BE2C (cell line): ENCODE measurements at regions not wholly inside any gene's neighbourhood (a gene's known extent, or its start where the extent isn't known, plus 50 kb on each side); places are given as distances from the start of the nearest gene placed in this dataset.

Experiments
- DNase-seq: peaks from one replicate; pipeline ENCODE4 v3.0.0-alpha.2; 2020
- H3K27me3 ChIP-seq: fragments of 250-450 bp; sonication (Bioruptor Pico); 2 replicates; pipeline ENCODE4 v1.5.1; 2020; ENCODE audit warnings: mild to moderate bottlenecking
- H3K36me3 ChIP-seq: fragments of 250-450 bp; sonication (Bioruptor Pico); 2 replicates; pipeline ENCODE4 v1.5.1; 2020; ENCODE audit warnings: mild to moderate bottlenecking
- H3K4me1 ChIP-seq: fragments of 250-450 bp; sonication (Bioruptor Pico); 2 replicates; pipeline ENCODE4 v1.5.1; 2020
- H3K4me3 ChIP-seq: 2 replicates; pipeline ENCODE4 v1.5.1; 2011; ENCODE audit warnings: low read depth, low read length
- H3K9me3 ChIP-seq: fragments of 250-450 bp; sonication (Bioruptor Pico); 2 replicates; pipeline ENCODE4 v1.5.1; 2020
- CTCF ChIP-seq: IDR thresholded peaks from 2 replicates; pipeline ENCODE4 v1.5.1; 2012; ENCODE audit warnings: mild to moderate bottlenecking, low read depth, low read length

DNA sequence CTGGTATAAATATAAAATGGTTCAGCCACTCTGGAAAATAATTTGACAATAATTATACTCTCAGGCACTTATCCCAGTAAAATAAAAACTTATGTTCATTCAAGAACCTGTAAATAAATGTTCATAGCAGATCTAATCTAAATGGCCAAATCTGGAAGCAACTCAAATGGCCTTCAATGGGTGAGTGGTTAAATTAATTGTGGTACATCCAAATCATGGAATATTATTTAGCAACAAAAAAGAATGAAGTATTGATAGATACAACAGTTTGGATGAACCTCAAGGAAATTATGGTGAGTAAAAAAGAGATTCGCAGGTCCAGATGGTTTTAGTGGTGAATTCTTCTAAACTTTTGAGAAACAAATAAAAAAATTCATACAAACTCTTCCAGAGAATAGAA, 287.0 kb upstream of the ZC3H12C start:
- no peaks in the 10 kb centered on the region for H3K27me3 ChIP-seq

DNA sequence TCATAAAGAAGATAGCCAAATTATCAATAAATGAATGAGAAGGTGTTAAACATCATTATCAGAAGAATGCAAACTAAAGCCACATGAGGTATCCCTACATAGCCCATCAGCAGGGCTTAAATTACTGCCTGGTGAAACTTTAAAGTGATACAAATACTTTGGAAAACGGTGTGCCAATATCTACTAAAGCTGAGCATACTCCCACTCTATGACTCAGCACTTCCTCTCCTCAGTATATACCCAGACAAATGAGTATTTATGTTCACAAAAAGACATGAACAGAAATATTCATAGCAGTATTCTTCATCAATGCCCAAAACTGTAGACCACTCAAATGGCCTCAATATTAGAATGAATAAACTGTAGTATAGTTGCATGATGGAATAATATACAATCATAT, 284.6 kb upstream of the ZC3H12C start:
- DNase-seq, result no peak
- Histone ChIP-seq H3K36me3 (no peaks in the 10 kb centered on the region), H3K9me3 (no peaks in the 10 kb centered on the region), H3K4me3 (no peak overlapping the region), H3K4me1 (no peaks in the 10 kb centered on the region), H3K27me3 (no peaks in the 10 kb centered on the region)
- no peak for TF ChIP-seq CTCF

More for the DNA sequence above, 287.0 kb upstream of the ZC3H12C start:
- DNase-seq, result no peak
- TF ChIP-seq CTCF, result no peak
- no peaks in the 10 kb centered on the region for H3K36me3 ChIP-seq
- no peaks in the 10 kb centered on the region for H3K9me3 ChIP-seq
- no peak overlapping the region for H3K4me3 ChIP-seq
- H3K4me1 ChIP-seq, result no peaks in the 10 kb centered on the region

DNA sequence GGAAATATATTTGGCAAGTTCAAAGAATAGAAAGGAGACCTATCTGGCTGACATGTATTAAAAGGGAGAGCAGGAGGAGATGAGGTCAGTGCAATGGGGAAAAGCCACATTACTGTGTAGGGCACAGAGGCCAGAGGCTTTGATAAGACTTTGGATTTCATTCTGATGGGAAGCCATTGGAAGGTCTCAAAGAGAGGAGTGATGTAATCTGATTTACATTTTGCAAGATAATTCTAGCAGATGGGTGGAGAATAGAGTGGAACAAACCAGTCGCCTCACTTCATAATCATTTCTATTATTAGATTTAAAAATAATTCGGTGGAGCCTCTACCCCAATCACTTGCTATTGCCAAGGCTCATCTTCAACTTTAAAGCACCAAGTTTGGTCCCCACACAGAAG, 278.4 kb upstream of the ZC3H12C start:
- Histone ChIP-seq H3K9me3 (no peaks in the 10 kb centered on the region), H3K36me3 (no peaks in the 10 kb centered on the region), H3K4me1 (no peaks in the 10 kb centered on the region), H3K4me3 (no peak overlapping the region), H3K27me3 (no peaks in the 10 kb centered on the region)
- no peak for TF ChIP-seq CTCF
- DNase-seq, result no peak

- H3K9me3 ChIP-seq, result no peaks in the 10 kb centered on the region
- H3K27me3 ChIP-seq, result no peaks in the 10 kb centered on the region
- no peak overlapping the region for H3K4me3 ChIP-seq
- H3K36me3 ChIP-seq, result no peaks in the 10 kb centered on the region
- no peaks in the 10 kb centered on the region for H3K4me1 ChIP-seq
- TF ChIP-seq CTCF, result no peak
- no peak for DNase-seq
These were observed 277.6 kb upstream of the ZC3H12C start for GRCh38 chr11:109815500-109816150.

GRCh38 chr11:109818290-109818689, 274.9 kb upstream of the ZC3H12C start:
- no peak overlapping the region for H3K4me3 ChIP-seq
- no peak for TF ChIP-seq CTCF
- no peaks in the 10 kb centered on the region for H3K36me3 ChIP-seq
- no peaks in the 10 kb centered on the region for H3K4me1 ChIP-seq
- peaks cover 7% of the 10 kb centered on the region; the same call in 1 of the 2 replicates for H3K27me3 ChIP-seq
- no peak for DNase-seq
- H3K9me3 ChIP-seq, result no peaks in the 10 kb centered on the region

- Histone ChIP-seq H3K4me3 (no peak overlapping the region), H3K27me3 (peaks cover 7% of the 10 kb centered on the region; the same call in 1 of the 2 replicates), H3K4me1 (no peaks in the 10 kb centered on the region), H3K36me3 (no peaks in the 10 kb centered on the region), H3K9me3 (no peaks in the 10 kb centered on the region)
- TF ChIP-seq CTCF, result no peak
- no peak for DNase-seq
These were observed 273.8 kb upstream of the ZC3H12C start for GRCh38 chr11:109819410-109819809.
